SIG-M5 treated with dmso at 0.1 percent for 504 hours (cell line): ENCODE measurements at regions not wholly inside any gene's neighbourhood (a gene's known extent, or its start where the extent isn't known, plus 50 kb on each side); places are given as distances from the start of the nearest gene placed in this dataset.
"Not testable (repeated sequence)": the region's sequence is repeated elsewhere in the genome, so short reads cannot be mapped to it uniquely, and the experiment has no call there.

Source experiments
- DNase-seq: peaks from one replicate; lab custom pipeline; 2025; ENCODE audit not compliant: unreplicated experiment; lab: John Stamatoyannopoulos, UW

DNA sequence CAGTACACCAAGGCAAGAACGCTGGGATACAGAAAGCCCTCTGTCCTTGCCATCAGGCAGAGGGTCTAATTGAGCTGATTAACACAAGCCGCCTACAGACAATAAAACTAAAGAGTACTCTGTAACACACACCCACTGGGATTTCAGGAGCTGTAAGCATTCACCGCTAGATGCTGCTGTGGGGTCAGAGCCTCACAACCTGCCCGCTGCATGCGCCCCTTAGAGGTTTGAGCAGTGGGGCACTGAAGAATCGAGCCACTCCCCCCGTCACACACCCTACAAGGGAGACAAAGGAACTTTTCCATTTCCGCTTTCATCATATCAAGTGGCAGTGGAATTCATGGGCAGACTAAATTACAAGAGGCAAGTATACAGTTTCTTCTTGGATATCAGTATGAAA, 1080.6 kb downstream of the PCDH17 start:
- no peak for DNase-seq

DNA sequence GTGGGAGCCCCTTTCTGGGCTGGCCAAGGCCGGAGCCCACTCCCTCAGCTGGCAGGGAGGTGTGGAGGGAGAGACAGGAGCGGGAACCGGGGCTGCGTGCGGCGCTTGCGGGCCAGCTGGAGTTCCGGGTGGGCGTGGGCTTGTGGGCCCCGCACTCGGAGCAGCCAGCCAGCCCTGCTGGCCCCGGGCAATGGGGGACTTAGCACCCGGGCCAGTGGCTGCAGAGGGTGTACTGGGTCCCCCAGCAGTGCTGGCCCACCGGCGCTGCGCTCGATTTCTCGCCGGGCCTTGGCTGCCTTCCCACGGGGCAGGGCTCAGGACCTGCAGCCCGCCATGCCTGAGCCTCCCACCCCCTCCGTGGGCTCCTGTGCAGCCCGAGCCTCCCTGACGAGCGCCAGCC, 1082.5 kb downstream of the PCDH17 start:
- DNase-seq = not testable (repeated sequence)

DNA sequence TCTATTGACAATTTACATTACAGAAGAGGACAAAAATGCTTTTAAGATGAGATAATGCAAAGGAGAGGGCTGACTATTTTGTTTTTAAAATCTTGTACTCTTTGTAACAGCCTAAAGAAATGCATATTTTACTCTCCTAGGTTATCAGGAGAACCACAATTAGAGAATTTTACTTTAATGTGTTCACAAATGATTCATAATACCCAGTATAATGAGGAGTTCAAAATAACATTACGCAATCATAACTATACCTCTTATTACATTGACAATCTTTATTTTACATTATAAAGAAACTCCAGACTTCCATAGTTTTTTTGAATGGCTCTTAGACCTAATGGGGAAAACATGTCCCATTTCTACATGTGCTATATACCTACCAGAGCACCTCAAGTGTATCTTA, 1089.7 kb downstream of the PCDH17 start:
- DNase-seq = no peak

DNA sequence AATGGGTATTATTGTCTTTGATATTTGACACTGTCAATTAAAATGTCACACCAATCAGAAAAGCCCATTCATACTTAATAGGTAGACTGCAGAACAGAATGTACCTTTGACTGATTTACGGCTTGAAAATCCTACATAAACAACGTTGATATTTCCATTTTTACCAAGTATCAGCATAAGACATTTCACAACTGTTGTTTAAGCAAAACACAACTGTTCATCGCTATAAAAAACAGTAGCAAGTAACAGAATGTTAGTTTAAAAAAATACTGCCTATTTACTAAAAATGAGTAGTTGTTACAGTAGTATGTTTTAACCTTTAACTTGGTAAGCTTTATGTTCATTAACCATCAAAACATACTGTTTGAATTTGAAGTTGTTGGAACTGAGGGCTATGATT, 1096.6 kb downstream of the PCDH17 start:
- DNase-seq = no peak

DNA sequence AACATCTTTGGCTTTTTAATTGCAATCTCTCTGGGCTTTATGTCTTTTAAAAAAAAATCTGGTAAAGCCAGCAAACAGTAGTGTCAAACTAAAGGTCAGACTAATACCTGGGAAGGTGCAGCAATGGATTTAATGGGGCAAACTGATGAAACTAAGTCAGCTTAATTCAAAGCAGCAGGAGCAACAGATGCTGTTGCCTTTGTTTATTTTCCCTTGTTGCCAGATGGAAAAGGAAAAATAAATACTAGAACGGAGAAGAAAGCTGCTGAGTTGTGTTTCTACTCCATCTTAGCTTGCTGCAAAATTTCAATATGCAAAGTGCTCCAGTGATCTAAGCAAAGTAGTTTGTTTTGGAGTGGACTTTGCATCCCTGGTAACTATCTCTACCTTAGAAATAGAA, 1097.8 kb downstream of the PCDH17 start:
- DNase-seq = no peak

DNA sequence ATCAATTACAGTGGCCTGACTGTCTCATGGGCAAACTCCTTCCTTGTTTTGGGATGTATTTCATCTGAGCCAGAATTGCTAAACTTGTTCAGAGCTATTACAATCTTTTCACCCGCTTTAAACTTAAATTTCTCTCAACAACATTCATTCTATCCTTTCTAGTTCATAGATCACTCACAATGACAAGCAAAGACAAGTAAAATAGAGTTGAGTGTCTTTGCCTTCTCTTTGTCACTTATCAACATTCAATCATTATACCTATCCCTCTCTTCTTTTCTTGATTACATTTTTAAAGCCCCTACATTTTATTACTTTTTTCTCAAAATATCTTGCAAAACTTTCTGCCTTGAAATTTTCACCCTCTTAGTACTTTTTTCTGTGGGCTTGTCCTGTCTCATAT, 1113.1 kb downstream of the PCDH17 start:
- no peak for DNase-seq

DNA sequence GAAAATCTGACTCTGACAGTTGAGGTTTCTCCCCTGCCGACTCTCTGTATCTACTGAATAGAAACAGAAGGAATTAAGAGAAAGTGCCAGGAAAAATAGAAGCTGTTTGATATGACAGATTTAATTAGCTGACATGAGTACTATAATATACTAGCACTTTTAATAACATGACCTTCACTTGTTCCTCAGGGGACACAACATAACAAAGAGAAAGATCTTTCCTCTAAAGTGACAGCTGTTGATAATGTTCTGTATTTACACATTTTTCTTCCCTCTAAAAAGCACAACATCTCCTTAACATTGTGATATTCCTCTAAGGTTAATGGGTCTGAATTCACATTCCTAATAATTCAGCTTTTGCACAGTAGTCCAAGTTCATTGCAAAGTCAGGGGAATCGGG, 1136.0 kb downstream of the PCDH17 start:
- DNase-seq = no peak

DNA sequence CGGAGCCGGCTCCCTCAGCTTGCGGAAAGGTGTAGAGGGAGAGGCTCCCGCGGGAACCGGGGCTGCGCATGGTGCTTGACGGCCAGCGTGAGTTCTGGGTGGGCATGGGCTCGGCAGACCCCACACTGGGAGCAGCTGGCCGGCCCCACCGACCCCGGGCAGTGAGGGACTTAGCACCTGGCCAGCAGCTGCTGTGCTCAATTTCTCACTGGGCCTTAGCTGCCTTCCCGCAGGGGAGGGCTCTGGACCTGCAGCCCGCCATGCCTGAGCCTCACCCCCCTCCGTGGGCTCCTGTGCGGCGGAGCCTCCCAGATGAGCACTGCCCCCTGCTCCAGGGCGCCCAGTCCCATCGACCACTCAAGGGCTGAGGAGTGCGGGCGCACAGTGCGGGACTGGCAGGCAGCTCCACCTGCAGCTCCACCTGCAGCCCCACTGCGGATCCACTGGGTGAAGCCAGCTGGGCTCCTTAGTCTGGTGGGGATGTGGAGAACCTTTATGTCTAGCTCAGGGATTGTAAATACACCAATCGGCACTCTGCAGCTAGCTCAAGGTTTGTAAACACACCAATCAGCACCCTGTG, 1141.8 kb downstream of the PCDH17 start:
- DNase-seq = no peak

DNA sequence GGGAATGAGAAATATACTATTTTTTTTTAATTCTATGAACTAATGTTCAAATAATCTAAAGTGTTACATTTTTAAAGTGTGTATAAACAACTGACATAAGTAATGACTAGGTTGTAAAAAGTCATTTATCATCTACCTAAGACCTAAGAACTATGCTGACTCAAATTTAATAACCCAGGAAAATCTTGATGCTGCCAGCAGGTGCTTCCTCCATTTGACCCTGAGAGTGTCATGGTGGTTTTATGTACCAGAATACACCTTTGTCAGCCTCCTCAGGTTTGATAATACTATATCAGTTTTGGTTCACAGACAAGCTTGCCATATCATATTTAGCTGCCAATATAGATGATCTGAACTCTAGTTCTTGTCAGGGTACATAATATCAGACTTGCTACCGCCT, 1151.2 kb downstream of the PCDH17 start:
- DNase-seq = no peak

DNA sequence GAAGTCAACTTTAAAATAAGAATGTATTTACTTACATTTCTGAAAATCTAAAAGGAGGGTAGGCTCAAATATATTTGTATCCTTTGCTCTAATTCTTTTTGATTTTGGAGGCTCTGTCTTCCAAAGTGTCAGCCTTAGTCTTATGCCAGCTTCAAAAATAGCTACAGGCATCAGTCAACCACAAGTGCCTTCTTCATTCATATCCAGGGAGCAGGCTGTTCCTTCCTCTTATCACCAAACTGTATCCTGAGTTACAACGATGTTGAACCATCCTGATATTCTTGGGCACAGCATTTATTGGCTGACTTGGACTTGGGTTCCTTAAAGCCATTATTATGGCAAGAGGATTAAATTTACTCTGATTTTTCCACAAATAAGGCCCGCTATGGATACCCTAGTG, 1161.3 kb downstream of the PCDH17 start:
- DNase-seq = no peak

DNA sequence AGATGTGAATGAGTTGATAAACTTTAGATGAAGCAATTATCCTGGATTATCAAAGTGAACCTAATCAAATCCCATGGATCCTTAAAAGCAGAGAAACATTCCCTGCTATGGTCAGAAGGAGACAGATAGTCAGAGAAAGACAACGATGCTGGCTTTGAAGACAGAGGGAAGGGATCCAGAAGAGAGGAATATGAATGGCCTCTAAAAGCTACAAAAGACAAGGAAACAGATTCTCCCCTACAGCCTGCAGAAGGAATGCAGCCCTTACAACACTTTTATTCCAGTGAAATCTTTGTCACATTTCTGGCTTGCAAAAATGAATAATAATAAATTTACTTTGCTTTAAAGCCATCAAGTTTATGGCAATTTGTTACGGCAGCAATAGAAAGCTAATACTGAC, 1164.2 kb downstream of the PCDH17 start:
- no peak for DNase-seq

DNA sequence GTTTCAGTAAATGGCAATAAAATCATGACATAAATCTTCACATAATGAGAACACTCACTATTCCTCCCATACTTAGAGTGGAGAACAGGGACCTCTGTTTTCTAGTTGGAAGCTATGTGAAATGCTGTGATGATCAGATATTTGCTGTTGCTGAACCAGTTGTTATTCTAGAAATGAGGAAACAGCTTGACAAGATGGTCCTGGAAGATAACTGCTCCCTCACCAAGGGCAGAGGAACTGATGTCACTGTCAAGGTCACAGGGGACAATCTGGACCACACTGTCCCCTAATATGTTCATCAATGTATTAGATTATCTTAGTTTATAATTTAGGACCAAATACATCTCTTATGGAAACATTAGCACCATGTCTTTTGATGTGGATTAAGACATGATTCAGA, 1173.3 kb downstream of the PCDH17 start:
- DNase-seq = no peak

DNA sequence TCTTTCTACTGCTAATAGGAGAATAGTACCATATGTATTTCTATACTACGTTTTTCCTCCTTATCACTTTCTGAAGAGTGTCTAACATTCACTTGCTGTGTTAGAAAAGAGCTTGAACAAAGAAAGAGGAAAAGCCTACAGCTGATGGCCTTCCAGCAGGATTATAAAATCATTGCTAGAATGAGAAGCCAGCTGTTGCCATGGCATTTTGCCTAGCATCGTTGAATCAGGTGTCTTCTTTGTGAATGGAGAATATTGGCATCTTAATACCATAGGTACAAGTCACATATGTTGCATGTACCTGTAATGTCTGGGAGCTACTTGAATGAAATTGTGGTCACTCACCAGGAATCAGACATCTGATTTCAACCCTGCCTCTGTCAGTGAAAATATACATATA, 1174.9 kb downstream of the PCDH17 start:
- DNase-seq = no peak

DNA sequence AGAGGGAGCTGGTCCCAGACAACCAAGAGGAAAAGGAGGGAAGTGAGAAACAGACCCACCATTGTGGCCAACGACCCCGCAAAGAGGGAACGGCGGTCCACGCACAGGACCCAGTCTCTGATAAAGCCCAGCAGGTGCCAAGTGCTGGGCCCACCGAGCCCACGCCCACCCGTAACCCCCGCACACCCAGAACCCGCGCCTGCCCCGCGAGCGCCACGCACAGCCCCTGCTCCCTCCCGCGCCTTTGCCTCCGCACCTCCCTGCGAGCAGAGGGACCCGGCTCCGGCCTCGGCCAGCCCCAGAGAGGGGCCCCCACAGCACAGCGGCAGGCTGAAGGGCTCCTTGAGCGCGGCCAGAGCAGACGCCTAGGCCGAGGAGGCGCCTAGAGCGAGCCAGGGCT, 1192.2 kb downstream of the PCDH17 start:
- no peak for DNase-seq

DNA sequence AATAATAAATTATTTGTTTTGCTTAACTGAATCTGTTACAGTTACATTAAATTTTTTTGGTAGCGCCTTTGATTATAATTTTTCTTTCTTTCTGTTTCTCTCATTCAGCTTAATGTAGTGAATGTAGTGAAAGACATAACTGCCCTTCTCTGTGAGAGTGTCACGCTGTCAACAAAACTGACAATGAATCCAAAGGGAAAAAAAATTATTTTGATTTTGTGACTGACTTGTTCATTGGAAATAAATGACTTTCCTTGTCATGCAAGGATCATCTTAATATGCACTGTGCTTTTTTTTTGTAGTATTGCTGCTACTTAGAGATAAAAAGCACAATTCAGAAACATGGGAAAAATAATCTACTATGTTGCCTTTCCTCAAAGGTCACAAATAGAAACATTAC, 1196.4 kb downstream of the PCDH17 start:
- no peak for DNase-seq

DNA sequence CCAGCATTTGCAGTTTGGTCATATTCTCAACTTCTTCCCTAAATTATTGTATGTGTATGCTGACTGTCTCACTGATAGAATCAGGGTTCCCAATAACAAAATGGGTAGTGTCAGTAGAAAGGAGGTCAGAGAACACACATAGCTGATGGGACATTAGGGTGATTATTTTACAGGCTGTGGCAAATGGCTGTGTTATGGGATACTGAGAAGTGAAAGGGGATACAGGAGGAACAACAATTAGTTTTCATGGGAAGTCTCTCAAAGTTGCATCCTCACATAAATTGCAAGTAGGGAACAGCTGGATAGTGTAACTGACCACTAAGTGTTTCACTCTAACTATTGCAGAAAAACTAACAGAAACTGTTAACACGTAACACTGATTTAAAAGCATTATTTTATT, 1199.3 kb downstream of the PCDH17 start:
- no peak for DNase-seq

DNA sequence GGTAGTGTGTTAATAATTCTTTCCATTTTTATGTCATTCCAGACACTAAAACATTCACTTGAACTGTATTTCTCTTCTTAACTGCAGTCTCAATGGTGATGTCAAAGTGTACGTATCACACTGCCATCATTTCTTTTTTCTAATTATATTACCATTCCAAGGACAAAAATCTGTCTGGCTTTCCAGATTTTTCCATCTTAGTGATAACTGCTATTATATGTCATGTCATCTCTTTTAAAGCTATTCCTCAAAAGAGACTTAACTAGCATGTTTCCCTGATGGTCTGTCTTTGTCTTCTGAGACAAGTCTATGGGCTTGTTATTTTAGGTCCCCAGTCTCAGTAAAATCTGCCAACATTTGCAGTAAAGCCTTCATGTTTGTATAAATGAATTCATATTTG, 1207.1 kb downstream of the PCDH17 start:
- no peak for DNase-seq

DNA sequence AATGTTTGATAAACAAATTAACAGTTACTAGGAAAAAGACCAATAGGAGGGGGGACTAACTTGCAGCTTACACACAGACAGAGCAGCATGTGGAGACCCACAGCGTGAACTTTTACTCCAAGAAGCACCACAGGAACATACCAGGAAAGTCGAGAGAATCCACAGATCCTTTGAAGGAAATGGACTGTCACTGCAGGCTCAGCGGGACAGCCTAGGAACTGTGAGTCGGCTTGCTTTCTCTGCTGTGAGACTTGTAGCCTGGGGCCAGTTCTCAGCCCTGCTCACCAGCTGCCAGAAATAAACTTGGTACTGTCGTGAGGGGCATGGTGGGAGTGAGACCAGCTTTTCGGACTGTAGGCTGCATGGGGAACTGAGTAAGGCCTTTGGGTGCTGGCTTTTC, 1211.5 kb downstream of the PCDH17 start:
- DNase-seq = no peak

DNA sequence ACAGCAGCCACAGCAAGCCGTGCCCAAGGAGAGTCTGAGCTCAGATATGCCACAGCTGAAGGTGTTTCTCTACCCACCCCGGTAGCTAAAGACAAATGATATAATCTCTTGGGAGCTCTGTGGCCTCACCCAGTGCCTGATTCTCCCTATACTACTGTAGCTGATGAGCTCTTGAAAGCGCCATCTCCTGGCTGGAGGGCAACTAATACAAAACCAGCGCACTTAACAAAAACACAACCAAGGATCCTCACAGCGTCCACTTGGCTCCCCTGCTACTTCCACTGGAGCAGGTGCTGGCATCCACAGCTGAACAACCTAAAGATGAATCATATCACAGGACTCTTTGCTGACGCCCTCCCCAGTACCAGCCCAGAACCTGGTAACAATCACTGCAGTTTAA, 1212.0 kb downstream of the PCDH17 start:
- DNase-seq = no peak

DNA sequence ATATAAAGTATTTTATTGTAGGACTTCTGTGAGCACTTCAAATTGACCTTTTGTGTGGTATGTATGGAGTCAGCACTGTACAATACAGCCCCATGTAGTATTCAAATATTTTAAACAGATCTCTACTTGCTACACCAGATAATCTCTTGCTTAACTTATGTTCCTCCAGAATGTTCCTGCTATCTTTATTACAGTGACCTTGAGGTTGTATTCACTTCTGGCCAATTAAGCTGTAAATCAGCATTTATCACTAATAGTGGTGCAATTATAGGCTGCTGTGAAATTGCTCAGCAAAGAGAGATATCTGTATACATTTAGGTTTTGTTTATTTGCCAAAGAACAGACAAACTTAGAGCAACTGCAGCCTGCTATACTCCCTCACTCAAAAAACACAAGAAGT, 1218.6 kb downstream of the PCDH17 start:
- no peak for DNase-seq

DNA sequence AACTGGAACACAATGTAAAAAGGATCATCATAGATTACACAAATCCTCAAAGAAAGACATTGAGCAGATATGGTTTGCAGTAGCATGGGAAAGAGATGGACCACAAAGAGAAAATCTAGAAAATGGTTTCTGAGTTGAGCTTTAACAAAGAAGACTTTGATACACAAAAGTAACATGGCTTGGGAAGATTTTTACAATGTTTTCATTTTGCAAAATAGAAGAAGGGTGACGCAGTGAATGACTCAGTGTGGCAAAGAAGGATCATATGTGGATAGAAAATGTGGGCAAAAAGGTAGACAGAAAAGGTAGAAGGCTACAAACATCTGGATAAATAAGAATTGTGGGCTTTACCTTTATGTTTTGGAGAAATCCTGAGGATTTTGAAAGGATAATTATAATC, 1220.5 kb downstream of the PCDH17 start:
- DNase-seq = no peak

DNA sequence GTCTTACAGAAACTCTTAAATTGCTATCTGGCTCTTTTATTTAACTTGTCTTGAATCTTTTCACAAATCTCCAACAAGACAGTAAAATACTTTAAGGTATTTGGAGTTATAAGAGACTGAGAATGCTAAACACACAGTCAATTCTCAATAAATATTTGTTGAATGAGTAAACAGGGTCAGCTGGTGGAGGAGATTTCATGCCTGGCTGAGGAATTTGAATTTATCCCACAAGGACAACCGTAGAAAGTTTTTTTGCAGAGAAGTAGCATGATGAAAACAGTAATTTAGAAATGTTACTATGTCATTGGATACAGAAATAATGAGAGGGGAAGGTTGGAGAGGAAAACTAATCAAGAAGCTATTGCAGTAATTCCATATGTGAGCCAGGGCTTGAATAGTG, 1223.7 kb downstream of the PCDH17 start:
- no peak for DNase-seq

DNA sequence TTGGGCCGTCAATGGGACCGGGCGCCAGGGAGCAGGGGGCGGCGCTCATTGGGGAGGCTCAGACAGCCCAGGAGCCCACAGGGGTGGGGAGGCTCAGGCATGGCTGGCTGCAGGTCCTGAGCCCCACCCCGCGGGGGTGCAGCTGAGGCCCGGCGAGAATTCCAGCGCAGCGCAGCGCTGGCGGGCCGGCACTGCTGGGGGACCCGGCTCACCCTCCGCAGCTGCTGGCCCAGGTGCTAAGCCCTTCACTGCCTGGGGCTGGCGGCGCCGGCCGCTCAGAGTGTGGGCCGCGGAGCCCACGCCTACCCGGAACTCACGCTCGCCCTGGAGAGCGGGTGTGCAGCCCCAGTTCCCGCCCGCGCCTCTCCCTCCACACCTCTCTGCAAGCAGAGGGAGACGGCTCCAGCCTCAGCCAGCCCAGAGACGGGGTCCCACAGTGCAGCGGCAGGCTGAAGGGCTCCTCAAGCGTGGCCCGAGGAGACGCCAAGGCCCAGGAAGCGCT, 1227.4 kb downstream of the PCDH17 start:
- no peak for DNase-seq

DNA sequence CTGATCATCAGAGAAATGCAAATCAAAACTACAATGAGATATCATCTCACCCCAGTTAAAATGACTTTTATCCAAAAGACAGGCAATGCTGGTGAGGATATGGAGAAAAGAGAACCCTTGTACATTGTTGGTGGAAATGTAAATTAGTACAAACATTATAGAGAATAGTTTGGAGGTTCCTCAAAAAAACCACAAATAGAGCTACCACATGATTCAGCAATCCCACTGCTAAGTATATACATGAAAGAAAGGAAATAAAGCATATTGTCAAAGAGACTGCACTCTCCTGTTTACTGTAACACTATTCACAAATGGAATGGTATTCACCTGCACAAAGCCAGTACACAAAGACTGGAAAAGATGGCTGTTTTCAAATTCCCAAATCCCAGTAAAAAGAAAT, 1233.7 kb downstream of the PCDH17 start:
- no peak for DNase-seq
